HG02588 (cell line): ENCODE measurements at regions not wholly inside any gene's neighbourhood (a gene's known extent, or its start where the extent isn't known, plus 50 kb on each side); places are given as distances from the start of the nearest gene placed in this dataset.

Experiments
- ATAC-seq: cut with Tn5 transposase; IDR thresholded peaks from one replicate; pipeline ENCODE4 v1.9.1; 2021; ENCODE audit warnings: mild to moderate bottlenecking, moderate library complexity; ENCODE audit not compliant: unreplicated experiment

DNA sequence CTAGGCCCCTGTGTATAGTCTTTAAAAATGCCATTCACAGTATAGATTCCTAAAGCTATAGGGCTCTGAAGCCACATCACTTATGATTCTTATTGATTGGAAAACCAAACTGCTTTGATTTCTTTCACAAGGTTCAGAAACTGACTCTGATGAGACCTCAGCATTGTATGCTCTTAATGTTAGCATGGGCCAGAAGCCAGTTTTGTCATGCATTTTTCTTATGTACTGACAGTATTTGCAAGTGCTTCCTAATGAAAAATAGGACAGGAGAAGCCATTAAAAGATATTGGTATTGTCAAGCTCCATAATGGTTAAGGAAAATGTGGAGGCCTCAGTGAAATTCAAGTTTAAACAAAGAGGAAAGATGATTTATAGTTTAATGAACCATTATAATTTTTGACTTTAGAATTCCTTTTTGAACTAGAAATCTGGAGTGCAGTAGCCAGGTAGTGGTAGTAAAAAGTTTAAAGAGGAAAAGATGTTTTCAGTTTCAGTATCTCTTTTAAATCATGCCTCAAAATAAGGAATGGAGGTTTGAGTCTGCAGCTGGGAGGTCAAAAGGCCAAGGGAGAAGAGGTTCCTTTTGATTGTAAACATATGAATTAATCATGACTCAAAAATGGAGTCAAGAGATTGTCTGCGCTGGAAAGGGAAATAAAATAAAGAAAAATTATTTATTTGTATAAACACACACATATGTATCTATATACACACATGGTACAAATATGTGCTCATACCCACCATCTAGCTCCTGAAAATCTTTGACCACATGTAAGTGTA is 388.1 kb upstream of the PRICKLE1 start:
- no peak for ATAC-seq

DNA sequence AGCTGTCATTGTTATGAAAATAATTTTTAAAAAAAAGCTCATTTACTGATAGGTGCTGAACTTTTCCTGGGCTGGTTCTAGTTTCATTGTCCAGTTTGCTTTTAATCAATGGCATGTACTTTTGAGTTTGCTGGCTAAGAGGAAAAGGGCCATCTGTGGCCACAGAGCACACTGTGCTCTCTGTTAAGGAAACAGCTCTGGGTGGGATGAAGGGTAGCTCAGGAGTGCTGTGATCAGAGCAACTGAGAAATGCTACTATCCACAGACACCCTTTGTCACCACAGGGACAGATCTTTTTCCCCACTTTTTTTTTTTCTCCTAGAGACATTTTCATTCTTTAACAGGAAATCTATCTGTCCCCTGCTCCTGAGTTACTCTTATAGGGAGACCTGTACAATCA is 387.1 kb upstream of the PRICKLE1 start:
- ATAC-seq: no peak

GRCh38 chr12:42976122-42976521 is 386.6 kb upstream of the PRICKLE1 start:
- ATAC-seq: no peak

DNA sequence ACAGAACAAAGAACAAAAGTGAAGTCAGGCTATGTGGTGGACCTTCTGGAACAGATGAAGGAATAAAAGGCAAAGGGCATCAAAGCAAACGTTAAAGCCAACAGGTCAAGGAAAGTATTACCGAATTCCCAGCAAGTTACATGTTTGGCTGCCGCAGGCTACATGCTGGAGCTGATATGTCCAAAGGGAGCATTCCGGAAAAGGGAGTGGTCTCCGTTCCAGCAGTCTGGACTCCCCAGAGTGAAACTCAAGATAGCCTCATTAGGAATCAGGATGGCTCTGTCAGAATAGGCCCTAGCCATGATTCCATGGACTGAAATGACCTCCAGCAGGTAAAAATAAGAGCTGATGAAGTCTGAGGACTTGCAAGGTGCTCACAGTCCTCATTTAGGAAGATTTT is 379.8 kb upstream of the PRICKLE1 start:
- no peak for ATAC-seq

DNA sequence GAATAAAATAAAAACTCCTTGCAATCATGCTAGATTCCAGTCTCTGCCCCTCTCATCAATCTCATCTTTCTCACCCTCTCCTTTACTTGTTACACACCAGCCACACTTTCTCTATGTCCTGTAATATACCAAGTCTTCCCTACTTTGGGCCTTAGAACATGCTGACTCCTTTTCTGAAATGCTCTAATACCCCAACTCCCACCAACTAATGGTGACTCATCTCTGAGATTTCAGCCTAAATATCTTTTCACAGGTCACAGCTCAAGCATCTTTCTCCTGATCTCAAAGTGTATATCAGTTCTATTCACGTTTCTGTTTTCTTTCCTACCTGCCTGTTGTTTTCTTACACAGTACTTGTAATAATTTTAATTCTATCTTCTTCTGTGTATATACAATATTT is 378.9 kb upstream of the PRICKLE1 start:
- no peak for ATAC-seq

DNA sequence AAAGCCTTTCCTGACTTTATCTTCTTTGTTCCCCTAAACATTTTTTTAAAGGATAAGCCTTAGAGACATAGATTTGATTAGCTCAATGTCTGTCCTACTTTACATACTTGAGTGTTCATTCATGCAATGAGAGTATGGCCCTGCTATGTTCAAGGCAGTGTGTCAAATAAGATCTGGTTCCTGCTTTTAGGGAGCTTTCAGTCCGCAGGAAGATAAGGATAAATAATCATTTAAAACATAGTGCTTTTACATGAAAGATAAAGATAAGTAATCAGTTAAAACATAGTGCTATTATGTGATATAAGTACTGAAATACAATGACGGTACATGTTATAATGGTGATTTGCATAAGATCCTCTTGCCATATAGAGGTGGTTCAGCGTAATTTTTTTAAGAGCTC is 378.3 kb upstream of the PRICKLE1 start:
- no peak for ATAC-seq

DNA sequence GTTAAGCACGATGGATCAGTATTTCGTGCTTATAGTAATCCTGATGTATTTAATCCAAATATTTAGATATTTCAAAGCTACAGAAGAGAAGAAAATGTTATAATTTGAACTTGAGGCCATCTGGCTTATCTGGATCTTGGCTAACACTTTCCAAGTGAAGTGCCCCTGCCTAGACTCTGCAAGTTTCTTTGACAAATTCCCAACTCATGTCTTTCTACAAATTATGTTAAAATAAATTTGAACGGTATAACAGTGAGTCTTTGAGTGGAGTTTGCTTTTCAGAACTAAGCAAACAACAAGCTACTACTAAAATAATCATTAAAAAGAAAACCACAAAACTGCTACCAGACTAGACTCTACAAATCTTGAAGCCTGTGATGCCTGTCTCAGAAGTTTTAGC is 374.4 kb upstream of the PRICKLE1 start:
- ATAC-seq: no peak

DNA sequence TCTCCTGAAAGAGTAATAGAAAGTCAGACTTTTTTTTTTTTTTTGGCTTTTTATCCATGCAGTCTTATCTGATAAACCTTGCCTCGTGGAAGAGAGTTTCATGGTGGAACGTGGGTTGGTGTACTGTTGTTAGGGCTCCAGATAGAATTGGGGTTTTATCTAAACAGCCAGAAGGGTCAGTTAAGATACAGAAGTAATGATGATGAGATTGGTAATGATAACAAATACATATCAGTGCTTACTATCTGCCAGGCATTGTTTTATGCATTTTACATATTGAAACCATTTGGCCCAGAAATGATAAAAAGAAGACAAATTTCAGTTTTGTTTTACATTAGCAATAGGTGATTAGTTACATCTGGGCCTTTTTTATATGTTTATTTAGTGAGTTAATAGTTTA is 372.8 kb upstream of the PRICKLE1 start:
- no peak for ATAC-seq

GRCh38 chr12:42961395-42961794 is 371.8 kb upstream of the PRICKLE1 start:
- no peak for ATAC-seq

DNA sequence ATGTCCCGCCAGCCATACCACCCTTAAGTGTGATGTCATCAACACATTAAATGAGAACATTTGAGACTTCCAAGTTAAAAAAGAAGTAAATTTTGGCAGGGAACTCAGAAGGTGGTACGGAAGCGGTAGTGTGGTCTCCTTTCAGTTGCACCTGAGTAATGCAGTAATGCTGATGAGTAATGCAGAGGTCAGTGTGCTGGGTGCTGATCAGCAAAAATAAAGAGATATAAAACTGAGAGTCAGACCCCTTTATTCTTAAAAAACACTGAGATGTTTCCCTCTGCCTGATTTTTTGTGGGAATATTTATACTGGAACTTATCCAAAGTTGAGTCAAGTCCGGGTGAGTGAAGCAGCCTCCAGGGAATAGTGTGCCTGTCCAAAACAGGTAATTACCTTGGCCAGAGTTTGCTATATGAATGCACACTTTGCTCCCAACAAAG is 370.6 kb upstream of the PRICKLE1 start:
- no peak for ATAC-seq

DNA sequence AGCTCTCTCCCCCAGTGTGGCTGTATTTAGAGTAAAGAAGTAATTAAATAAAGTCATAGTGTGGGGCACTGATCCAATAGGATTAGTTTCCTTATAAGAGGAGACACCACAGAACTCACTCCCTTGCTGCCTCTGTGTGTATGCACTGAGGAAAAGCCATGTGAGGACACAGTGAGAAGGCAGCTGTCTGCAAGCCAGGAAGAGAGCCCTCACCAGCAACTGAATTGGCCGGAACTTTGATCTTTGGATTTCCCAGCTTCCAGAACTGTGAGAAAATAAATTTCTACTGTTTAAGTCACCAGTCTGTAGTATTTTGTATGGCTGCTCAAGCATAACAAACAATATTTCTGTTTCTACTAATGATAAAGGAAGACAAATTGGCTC is 368.7 kb upstream of the PRICKLE1 start:
- ATAC-seq: no peak

GRCh38 chr12:42957561-42958290 is 368.2 kb upstream of the PRICKLE1 start:
- no peak for ATAC-seq

GRCh38 chr12:42957136-42957535 is 367.6 kb upstream of the PRICKLE1 start:
- no peak for ATAC-seq

- no peak for ATAC-seq
These were observed 363.5 kb upstream of the PRICKLE1 start for GRCh38 chr12:42953021-42953420.

DNA sequence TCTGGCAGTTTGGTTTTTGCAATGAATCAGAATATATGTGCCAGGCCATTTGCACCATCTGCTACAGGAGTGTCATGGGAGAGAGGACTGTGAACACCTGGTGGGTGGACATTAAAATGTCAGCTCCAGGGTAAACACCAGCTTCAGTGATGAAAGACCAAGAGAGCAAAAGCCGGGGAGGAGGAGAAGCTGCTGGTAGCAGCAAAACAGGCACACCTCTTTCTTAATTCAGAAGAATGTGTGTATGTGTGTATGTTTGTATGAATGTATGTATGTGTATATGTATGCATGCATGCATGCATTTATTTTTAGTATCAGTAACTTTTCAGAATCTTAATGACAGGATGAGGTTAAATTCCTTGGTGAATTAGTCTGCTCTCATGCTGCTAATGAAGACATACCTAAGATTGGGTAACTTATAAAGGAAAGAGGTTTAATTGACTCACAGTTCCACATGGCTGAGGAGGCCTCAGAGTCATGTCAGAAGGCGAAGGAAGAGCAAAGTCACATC is 357.4 kb upstream of the PRICKLE1 start:
- ATAC-seq: no peak

GRCh38 chr12:42945927-42946326 is 356.4 kb upstream of the PRICKLE1 start:
- ATAC-seq: no peak

DNA sequence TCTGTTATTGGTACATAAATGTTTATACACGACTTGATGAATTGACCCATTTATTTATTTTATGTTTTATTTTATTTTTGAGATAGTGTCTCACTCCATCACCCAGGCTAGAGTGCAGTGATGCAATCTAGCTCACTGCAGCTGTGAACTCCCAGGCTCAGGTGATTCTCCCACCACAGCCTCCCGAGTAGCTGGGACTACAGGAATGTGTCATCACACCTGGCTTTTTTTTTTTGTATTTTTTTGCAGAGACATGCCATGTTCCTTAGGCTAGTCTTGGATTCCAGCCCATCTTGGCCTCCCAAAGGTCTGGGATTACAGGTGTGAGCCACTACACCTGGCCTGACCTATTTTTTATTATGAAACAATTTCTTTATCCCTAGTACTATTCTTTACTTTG is 355.0 kb upstream of the PRICKLE1 start:
- ATAC-seq: no peak

GRCh38 chr12:42936991-42937390 is 347.4 kb upstream of the PRICKLE1 start:
- ATAC-seq: no peak

- ATAC-seq: no peak
These were observed 346.7 kb upstream of the PRICKLE1 start for GRCh38 chr12:42936260-42936659.

- no peak for ATAC-seq
These were observed 346.2 kb upstream of the PRICKLE1 start for GRCh38 chr12:42935756-42936155.

DNA sequence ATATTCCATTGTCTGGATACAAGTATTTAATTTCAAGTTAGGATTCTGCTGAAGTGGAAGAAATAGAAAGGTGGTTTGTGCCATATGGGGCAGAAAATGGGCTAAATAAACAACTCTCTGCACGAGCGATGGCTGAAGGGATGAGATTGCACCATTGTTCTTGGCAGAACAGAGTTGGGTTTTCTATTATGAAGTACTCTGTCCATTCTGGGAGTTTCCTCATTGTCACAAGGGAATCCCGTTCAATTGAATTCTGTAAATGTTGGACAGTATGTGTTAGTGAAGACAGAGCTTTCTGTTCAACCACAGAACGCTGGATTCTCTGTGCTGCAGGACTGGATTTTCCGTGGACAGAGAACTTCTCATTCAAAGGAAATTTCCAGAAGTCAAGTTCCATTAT is 345.5 kb upstream of the PRICKLE1 start:
- no peak for ATAC-seq

GRCh38 chr12:42933461-42934081 is 344.0 kb upstream of the PRICKLE1 start:
- no peak for ATAC-seq
